ENCODE measurements at regions not wholly inside any gene's neighbourhood (a gene's known extent, or its start where the extent isn't known, plus 50 kb on each side); places are given as distances from the start of the nearest gene placed in this dataset.

DNA sequence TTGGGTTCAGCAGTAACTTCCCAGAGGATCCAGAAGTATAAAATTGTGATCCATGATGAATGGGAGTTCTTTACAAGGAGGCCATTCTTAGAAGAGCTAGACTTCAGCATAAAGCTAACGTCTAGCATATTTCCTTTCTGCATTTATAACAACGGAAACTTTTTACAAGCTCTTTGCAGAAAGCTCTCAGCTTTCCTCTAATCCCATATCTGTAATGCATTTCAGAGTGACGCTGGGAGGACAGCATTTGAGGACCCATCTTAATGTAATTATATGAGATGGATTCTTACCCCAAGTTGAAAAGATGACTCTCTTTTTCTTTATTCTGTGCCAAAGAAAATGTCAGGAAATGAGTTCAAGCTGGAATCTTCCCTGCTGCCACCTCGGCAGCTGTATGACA, 132.0 kb upstream of the CACHD1 start:
- TF ChIP-seq GTF2F1 (IDR thresholded peaks at IDR 0.05; ENCODE audit: low read depth, low read length) (no peak), ZC3H8 (IDR thresholded peaks at IDR 0.05) (no peak), SIN3A (IDR thresholded peaks at IDR 0.05; ENCODE audit: borderline replicate concordance in 2 of 2, control insufficient read depth in 1 of 2, low read depth in 2 of 2, low read length in 2 of 2) (no peak), BCOR (IDR thresholded peaks at IDR 0.05) (no peak), FOXA3 (CRISPR knock-in tag; conservative IDR thresholded peaks at IDR 0.05 in 1 of 2, IDR thresholded peaks at IDR 0.05 in 1 of 2) (no peak), FOSL1 (tag; conservative IDR thresholded peaks at IDR 0.05) (no peak), TSHZ1 (CRISPR knock-in tag; IDR thresholded peaks at IDR 0.05) (no peak), ZNF282 (CRISPR knock-in tag; IDR thresholded peaks at IDR 0.05) (no peak), SMAD3 (CRISPR knock-in tag; conservative IDR thresholded peaks at IDR 0.05) (no peak), TBL1XR1 (IDR thresholded peaks at IDR 0.05; ENCODE audit: low read length in 2 of 2) (no peak), RAD51 (IDR thresholded peaks at IDR 0.05; ENCODE audit: borderline replicate concordance, low read depth) (no peak)
- TF ChIP-seq, protein P1, sequence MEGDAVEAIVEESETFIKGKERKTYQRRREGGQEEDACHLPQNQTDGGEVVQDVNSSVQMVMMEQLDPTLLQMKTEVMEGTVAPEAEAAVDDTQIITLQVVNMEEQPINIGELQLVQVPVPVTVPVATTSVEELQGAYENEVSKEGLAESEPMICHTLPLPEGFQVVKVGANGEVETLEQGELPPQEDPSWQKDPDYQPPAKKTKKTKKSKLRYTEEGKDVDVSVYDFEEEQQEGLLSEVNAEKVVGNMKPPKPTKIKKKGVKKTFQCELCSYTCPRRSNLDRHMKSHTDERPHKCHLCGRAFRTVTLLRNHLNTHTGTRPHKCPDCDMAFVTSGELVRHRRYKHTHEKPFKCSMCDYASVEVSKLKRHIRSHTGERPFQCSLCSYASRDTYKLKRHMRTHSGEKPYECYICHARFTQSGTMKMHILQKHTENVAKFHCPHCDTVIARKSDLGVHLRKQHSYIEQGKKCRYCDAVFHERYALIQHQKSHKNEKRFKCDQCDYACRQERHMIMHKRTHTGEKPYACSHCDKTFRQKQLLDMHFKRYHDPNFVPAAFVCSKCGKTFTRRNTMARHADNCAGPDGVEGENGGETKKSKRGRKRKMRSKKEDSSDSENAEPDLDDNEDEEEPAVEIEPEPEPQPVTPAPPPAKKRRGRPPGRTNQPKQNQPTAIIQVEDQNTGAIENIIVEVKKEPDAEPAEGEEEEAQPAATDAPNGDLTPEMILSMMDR (IDR thresholded peaks at IDR 0.05 in 2 of 3, conservative IDR thresholded peaks at IDR 0.05 in 1 of 3; ENCODE audit: insufficient read depth in 2 of 3, low read depth in 1 of 3, low read length in 3 of 3) = no peak

All from K562 (cell line).